Heart left ventricle (tissue), 16 donors: ENCODE measurements at regions not wholly inside any gene's neighbourhood (a gene's known extent, or its start where the extent isn't known, plus 50 kb on each side); places are given as distances from the start of the nearest gene placed in this dataset.

Source experiments
- ATAC-seq, 4 donors: fragments of 200-7000 bp; cut with Tn5 transposase; one replicate each; pipeline ENCODE4 v1.9.1; 2020 to 2022; ENCODE audit warnings: moderate library complexity in 4 of 4, mild to moderate bottlenecking in 3 of 4, moderate number of reproducible peaks in 1 of 4
- DNase-seq, 5 donors: peaks; one replicate each; pipeline ENCODE4 v3.0.0-alpha.2; 2020
- H3K27ac ChIP-seq, 12 donors: fragments of 200-600 bp; sonication (generic) in 4 of 12; one replicate each; pipeline versions ENCODE4 v1.5.0 to v1.8.0; 2016 to 2022; ENCODE audit warnings: mild to moderate bottlenecking in 2 of 12
- H3K27me3 ChIP-seq, 9 donors: fragments of 200-600 bp; sonication (generic) in 2 of 9; one replicate each; pipeline versions ENCODE4 v1.5.1 to v1.8.0; 2016 to 2022; ENCODE audit warnings: mild to moderate bottlenecking in 3 of 9
- H3K36me3 ChIP-seq, 9 donors: fragments of 200-600 bp; sonication (generic) in 2 of 9; one replicate each; pipeline versions ENCODE4 v1.5.0 to v1.8.0; 2018 to 2022; ENCODE audit warnings: mild to moderate bottlenecking in 2 of 9
- H3K4me1 ChIP-seq, 12 donors: fragments of 200-600 bp; sonication (generic) in 4 of 12; one replicate each; pipeline versions ENCODE4 v1.5.0 to v1.8.0; 2016 to 2022; ENCODE audit warnings: mild to moderate bottlenecking in 3 of 12
- H3K4me3 ChIP-seq, 12 donors: fragments of 200-600 bp; sonication (generic) in 4 of 12; one replicate each; pipeline versions ENCODE4 v1.5.0 to v1.8.0; 2017 to 2022; ENCODE audit warnings: mild to moderate bottlenecking in 9 of 12, moderate library complexity in 4 of 12
- H3K9me3 ChIP-seq, 12 donors: fragments of 200-600 bp; sonication (generic) in 4 of 12; one replicate each; pipeline versions ENCODE4 v1.5.0 to v1.8.0; 2016 to 2022; ENCODE audit warnings: mild to moderate bottlenecking in 1 of 12
- POLR2A ChIP-seq, 2 donors: fragments of 450-650 bp; IDR thresholded peaks; one replicate each; pipeline ENCODE4 v1.6.1; 2017; ENCODE audit warnings: antibody characterized with exemption in 2 of 2, mild to moderate bottlenecking in 2 of 2, moderate library complexity in 2 of 2
- WGBS, 4 donors: extraction: QIAGEN DNeasy Blood & Tissue Kit in 2 of 4; methylation state at CpG; one replicate each; pipeline versions ENCODE4 v1.1.5 to v1.1.7; 2013 to 2018; 5-methylcytosine and 5-hydroxymethylcytosine counted together
- intact Hi-C, 10 donors: fragments of 100-400 bp; cut with DNase I; formaldehyde crosslinking; loops; one replicate each; pipeline versions ENCODE4 v1.11.1 to v1.14.2; 2022
- TF ChIP-seq, protein P1 (sequence below), 12 donors: fragments of 200-600 bp; sonication (generic) in 4 of 12; IDR thresholded peaks; one replicate each; pipeline versions ENCODE4 v1.5.0 to v1.8.0; 2018 to 2022; ENCODE audit warnings: antibody characterized with exemption in 12 of 12, mild to moderate bottlenecking in 5 of 12
- donor health status: ischemic (EF 13 %, LVEDD 7.1; RV severe dilation, severe dysfunction).
- donor health status: healthy with polysubstance abuse.
- donor health status: DM: no; HTN: yes; CAD: no.
- donor health status: DM: no; HTN: no; CAD: no.
- donor health status: ischemic (EF 25% LVEDD 6.9; RV normal size, moderate dysfunction).
- donor health status: ischemic (EF 25% LVEDD 5.7; RV mildly dilated, moderate dysfunction).
- donor health status: healthy.
- donor health status: DM: yes; HTN: yes; CAD: no.
- donor health status: ischemic (EF 35%, LVEDD 5.7; RV mildly dilated, moderate dysfunction).
- donor health status: nonischemic (EF 11% LVEDD 7.7; RV severe dilation, severe dysfunction).
- donor health status: DM: yes; HTN: yes; CAD: no.
- donor health status: PGD.
- donor health status: ischemic (EF 29% LVEDD 5.4; RV normal size, mild dysfunction).
- donor health status: nonischemic (EF 23%, LVEDD 6.1; RV moderate dilation, normal function).

DNA sequence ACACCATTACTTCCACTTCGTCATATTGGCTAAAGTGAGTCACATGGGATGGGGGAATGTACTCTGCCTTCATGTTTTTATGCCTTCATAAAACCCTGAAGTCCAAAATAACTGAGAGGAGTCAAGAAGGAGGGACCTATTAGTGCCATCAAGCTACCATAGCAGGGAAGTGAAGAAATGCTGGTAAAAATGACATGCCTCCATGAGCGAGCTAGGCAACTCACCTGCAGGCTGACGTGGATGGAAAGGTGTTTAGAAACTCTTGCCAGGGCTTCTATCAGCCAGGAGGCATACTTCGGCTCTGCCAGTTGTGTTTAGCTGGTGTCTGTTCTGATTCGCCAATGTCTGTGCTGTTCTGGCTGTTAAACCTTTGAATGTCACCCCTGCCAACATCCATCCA, 424.4 kb upstream of the USP24 start:
- WGBS, 4 donors: 96 to 99% (median 96%) methylated on average over 5 of the region's 5 CpGs
- H3K27ac ChIP-seq: no peak overlapping the region
- H3K36me3 ChIP-seq: no peaks in the 10 kb centered on the region
- H3K27me3 ChIP-seq: no peaks in the 10 kb centered on the region
- no peak for DNase-seq
- ATAC-seq: no peak
- TF ChIP-seq, protein P1, sequence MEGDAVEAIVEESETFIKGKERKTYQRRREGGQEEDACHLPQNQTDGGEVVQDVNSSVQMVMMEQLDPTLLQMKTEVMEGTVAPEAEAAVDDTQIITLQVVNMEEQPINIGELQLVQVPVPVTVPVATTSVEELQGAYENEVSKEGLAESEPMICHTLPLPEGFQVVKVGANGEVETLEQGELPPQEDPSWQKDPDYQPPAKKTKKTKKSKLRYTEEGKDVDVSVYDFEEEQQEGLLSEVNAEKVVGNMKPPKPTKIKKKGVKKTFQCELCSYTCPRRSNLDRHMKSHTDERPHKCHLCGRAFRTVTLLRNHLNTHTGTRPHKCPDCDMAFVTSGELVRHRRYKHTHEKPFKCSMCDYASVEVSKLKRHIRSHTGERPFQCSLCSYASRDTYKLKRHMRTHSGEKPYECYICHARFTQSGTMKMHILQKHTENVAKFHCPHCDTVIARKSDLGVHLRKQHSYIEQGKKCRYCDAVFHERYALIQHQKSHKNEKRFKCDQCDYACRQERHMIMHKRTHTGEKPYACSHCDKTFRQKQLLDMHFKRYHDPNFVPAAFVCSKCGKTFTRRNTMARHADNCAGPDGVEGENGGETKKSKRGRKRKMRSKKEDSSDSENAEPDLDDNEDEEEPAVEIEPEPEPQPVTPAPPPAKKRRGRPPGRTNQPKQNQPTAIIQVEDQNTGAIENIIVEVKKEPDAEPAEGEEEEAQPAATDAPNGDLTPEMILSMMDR (IDR thresholded peaks at IDR 0.05): no peak
- no peak for TF ChIP-seq POLR2A (IDR thresholded peaks at IDR 0.05)
- no peaks in the 10 kb centered on the region for H3K9me3 ChIP-seq
- H3K4me1 ChIP-seq: peaks cover 0 to 34% (median 5%) of the 10 kb centered on the region in 12 donors
- no peak overlapping the region for H3K4me3 ChIP-seq
- intact Hi-C loops: no loop called here

DNA sequence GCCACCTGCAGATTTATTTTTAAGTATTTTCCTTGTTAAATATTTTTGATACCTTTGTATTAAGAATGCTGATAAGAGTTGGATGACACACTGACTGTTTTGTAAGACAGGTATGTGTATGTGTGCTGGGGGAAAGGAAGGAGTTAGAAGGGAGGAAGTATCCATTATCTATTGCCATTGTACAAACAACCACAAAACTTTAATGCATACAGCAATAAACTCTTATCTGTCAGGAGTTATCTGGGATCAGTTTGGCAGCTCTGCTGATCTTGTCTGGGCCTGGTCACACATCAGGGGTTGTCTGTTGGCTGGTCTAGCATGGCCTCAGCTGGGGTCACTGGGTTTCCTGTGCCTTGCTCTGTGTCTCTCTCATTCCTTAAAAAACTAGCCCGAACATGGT, 423.9 kb upstream of the USP24 start:
- no peaks in the 10 kb centered on the region for H3K9me3 ChIP-seq
- 82 to 95% (median 91%) methylated on average over 1 of the region's 1 CpG for WGBS, 4 donors
- no peaks in the 10 kb centered on the region for H3K27me3 ChIP-seq
- H3K36me3 ChIP-seq: no peaks in the 10 kb centered on the region
- TF ChIP-seq, protein P1 (IDR thresholded peaks at IDR 0.05): no peak
- TF ChIP-seq POLR2A (IDR thresholded peaks at IDR 0.05): no peak
- peaks cover 0 to 34% (median 5%) of the 10 kb centered on the region in 12 donors for H3K4me1 ChIP-seq
- no peak overlapping the region for H3K27ac ChIP-seq
- intact Hi-C loops: no loop called here
- no peak overlapping the region for H3K4me3 ChIP-seq
- ATAC-seq (no peak), DNase-seq (no peak)

DNA sequence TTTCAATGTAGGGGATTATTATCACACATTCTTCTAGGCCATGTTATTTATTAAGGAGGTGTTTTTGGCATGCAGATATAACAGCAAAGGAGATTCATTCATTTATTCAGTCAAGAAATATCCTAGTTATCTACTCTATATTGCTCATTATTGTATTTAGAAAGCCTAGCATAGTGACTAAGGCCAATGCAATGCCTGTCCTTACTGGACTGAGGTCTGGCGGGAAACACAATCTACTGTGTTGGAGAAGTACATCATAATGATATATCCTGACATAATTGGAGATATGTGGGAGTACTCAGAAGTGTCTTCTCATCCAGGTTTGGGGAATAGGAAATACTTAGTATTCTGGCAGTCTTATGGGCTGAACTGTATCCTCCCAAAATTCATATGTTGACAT, 421.5 kb upstream of the USP24 start:
- 90 to 98% (median 94%) methylated on average over 1 of the region's 1 CpG for WGBS, 4 donors
- no peak for TF ChIP-seq POLR2A (IDR thresholded peaks at IDR 0.05)
- TF ChIP-seq, protein P1 (IDR thresholded peaks at IDR 0.05): no peak
- Histone ChIP-seq H3K9me3 (no peaks in the 10 kb centered on the region), H3K27ac (peak overlapping the region in 6 of 12 donors; percentile 11 to 36 (median 24)), H3K4me1 (peaks cover 0 to 33% (median 5%) of the 10 kb centered on the region in 12 donors), H3K36me3 (no peaks in the 10 kb centered on the region), H3K4me3 (no peak overlapping the region), H3K27me3 (no peaks in the 10 kb centered on the region)
- ATAC-seq (no peak), DNase-seq (no peak)
- intact Hi-C loops: no loop called here

DNA sequence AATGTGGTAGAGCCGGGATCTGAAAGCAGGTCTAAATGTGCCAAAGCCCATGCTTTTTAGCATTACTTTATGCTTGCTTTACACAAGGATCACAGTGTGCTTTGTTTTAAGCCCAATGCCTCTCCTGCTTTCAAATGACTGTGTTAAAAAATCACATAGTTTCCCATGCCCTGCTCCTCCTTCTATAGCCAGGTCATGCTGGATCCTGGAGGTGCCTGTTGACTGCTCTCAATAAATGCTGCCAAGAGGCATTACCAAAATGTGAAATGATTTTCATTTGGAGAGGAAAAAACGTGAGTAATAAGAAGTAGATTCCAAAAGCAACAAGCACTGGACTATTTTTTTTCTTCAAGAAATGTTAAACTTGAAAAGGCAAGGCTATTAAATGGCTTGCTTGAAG, 420.7 kb upstream of the USP24 start:
- intact Hi-C loops: no loop called here

More for the DNA sequence above, 420.7 kb upstream of the USP24 start:
- peaks cover 0 to 3% (median 0%) of the 10 kb centered on the region in 12 donors for H3K9me3 ChIP-seq
- H3K36me3 ChIP-seq: no peaks in the 10 kb centered on the region
- H3K4me3 ChIP-seq: no peak overlapping the region
- 35 to 59% (median 41%) methylated on average over 2 of the region's 2 CpGs for WGBS, 4 donors
- ATAC-seq: peak in 2 of 4 donors; percentile 55 to 65
- no peak for TF ChIP-seq POLR2A (IDR thresholded peaks at IDR 0.05)
- TF ChIP-seq, protein P1 (IDR thresholded peaks at IDR 0.05): no peak
- peak overlapping the region in 5 of 12 donors; percentile 11 to 35 (median 17) for H3K27ac ChIP-seq
- peaks cover 0 to 25% (median 4%) of the 10 kb centered on the region in 12 donors for H3K4me1 ChIP-seq
- H3K27me3 ChIP-seq: no peaks in the 10 kb centered on the region
- no peak for DNase-seq
